ENCODE measurements at regions not wholly inside any gene's neighbourhood (a gene's known extent, or its start where the extent isn't known, plus 50 kb on each side); places are given as distances from the start of the nearest gene placed in this dataset.

GRCh38 chr12:92056290-92056689 lies 89.4 kb downstream of the BTG1 start:
- in situ Hi-C loops (cut with HindIII; ENCODE audit: low sequenced_read_pairs), result no loop called here
- H3K4me3 ChIP-seq (ENCODE audit: low read depth, low read length), result no peak overlapping the region
- DNase-seq (ENCODE audit: low read depth, low spot score), result no peak
- no peak for TF ChIP-seq CTCF (IDR thresholded peaks at IDR 0.05; ENCODE audit: low read depth, low read length)

- H3K4me3 ChIP-seq (ENCODE audit: low read depth, low read length), result no peak overlapping the region
- in situ Hi-C loops (cut with HindIII; ENCODE audit: low sequenced_read_pairs), result no loop called here
- DNase-seq (ENCODE audit: low read depth, low spot score), result no peak
- no peak for TF ChIP-seq CTCF (IDR thresholded peaks at IDR 0.05; ENCODE audit: low read depth, low read length)
Measured at GRCh38 chr12:92055877-92056276, 89.8 kb downstream of the BTG1 start.

GRCh38 chr12:92051441-92051840 lies 94.2 kb downstream of the BTG1 start:
- no peak for TF ChIP-seq CTCF (IDR thresholded peaks at IDR 0.05; ENCODE audit: low read depth, low read length)
- H3K4me3 ChIP-seq (ENCODE audit: low read depth, low read length), result no peak overlapping the region
- in situ Hi-C loops (cut with HindIII; ENCODE audit: low sequenced_read_pairs), result no loop called here
- DNase-seq (ENCODE audit: low read depth, low spot score), result no peak

GRCh38 chr12:92049403-92049802 lies 96.2 kb downstream of the BTG1 start:
- in situ Hi-C loops (cut with HindIII; ENCODE audit: low sequenced_read_pairs), result no loop called here
- no peak overlapping the region for H3K4me3 ChIP-seq (ENCODE audit: low read depth, low read length)
- no peak for DNase-seq (ENCODE audit: low read depth, low spot score)
- no peak for TF ChIP-seq CTCF (IDR thresholded peaks at IDR 0.05; ENCODE audit: low read depth, low read length)

GRCh38 chr12:92047393-92047826 lies 98.2 kb downstream of the BTG1 start:
- TF ChIP-seq CTCF (IDR thresholded peaks at IDR 0.05; ENCODE audit: low read depth, low read length), result no peak
- in situ Hi-C loops (cut with HindIII; ENCODE audit: low sequenced_read_pairs), result no loop called here
- no peak for DNase-seq (ENCODE audit: low read depth, low spot score)
- H3K4me3 ChIP-seq (ENCODE audit: low read depth, low read length), result no peak overlapping the region

GRCh38 chr12:92046557-92047392 lies 98.9 kb downstream of the BTG1 start:
- no peak for TF ChIP-seq CTCF (IDR thresholded peaks at IDR 0.05; ENCODE audit: low read depth, low read length)
- in situ Hi-C loops (cut with HindIII; ENCODE audit: low sequenced_read_pairs), result no loop called here
- DNase-seq (ENCODE audit: low read depth, low spot score), result no peak
- H3K4me3 ChIP-seq (ENCODE audit: low read depth, low read length), result no peak overlapping the region
